ENCODE measurements at regions not wholly inside any gene's neighbourhood (a gene's known extent, or its start where the extent isn't known, plus 50 kb on each side); places are given as distances from the start of the nearest gene placed in this dataset.

- TF ChIP-seq, protein P1, sequence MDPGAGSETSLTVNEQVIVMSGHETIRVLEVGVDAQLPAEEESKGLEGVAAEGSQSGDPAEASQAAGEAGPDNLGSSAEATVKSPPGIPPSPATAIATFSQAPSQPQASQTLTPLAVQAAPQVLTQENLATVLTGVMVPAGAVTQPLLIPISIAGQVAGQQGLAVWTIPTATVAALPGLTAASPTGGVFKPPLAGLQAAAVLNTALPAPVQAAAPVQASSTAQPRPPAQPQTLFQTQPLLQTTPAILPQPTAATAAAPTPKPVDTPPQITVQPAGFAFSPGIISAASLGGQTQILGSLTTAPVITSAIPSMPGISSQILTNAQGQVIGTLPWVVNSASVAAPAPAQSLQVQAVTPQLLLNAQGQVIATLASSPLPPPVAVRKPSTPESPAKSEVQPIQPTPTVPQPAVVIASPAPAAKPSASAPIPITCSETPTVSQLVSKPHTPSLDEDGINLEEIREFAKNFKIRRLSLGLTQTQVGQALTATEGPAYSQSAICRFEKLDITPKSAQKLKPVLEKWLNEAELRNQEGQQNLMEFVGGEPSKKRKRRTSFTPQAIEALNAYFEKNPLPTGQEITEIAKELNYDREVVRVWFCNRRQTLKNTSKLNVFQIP (CRISPR knock-in tag; IDR thresholded peaks at IDR 0.05; ENCODE audit: borderline replicate concordance, low read depth) = no peak
- TF ChIP-seq TOX (CRISPR knock-in tag; IDR thresholded peaks at IDR 0.05; ENCODE audit: borderline replicate concordance) = no peak
- no peak for TF ChIP-seq TSHZ2 (CRISPR knock-in tag; IDR thresholded peaks at IDR 0.05)
- no peak for TF ChIP-seq PATZ1 (CRISPR knock-in tag; IDR thresholded peaks at IDR 0.05; ENCODE audit: borderline replicate concordance)
- no peak for TF ChIP-seq RARB (CRISPR knock-in tag; IDR thresholded peaks at IDR 0.05)
- no peak for TF ChIP-seq SNAI2 (CRISPR knock-in tag; IDR thresholded peaks at IDR 0.05)
- TF ChIP-seq ZFP30 (CRISPR knock-in tag; IDR thresholded peaks at IDR 0.05) = no peak
- no peak for TF ChIP-seq TCF4 (CRISPR knock-in tag; IDR thresholded peaks at IDR 0.05; ENCODE audit: borderline replicate concordance)
- no peak for TF ChIP-seq ARNTL (CRISPR knock-in tag; IDR thresholded peaks at IDR 0.05; ENCODE audit: borderline replicate concordance, low read depth)
- TF ChIP-seq ZFP3 (CRISPR knock-in tag; IDR thresholded peaks at IDR 0.05) = no peak
Observed at GRCh38 chr15:29529043-29529442, 259.4 kb upstream of the NSMCE3 start.

All from SK-N-SH treated with all-trans-retinoic acid at 6 μM for 48 hours (cell line).